ENCODE measurements at regions not wholly inside any gene's neighbourhood (a gene's known extent, or its start where the extent isn't known, plus 50 kb on each side); places are given as distances from the start of the nearest gene placed in this dataset.

- Histone ChIP-seq H2BK20ac (ENCODE audit: low read depth, low read length, poor library complexity, severe bottlenecking) (no peak overlapping the region), H3K9ac (ENCODE audit: extremely low read depth, insufficient read length, low read length) (no peak overlapping the region), H3K4me2 (ENCODE audit: insufficient read depth, insufficient read length, low read length) (no peak overlapping the region), H3K79me1 (ENCODE audit: insufficient read depth, low read depth, low read length, poor library complexity, severe bottlenecking) (no peaks in the 10 kb centered on the region), H3K9me3 (ENCODE audit: control insufficient read depth, low read depth, low read length) (no peaks in the 10 kb centered on the region), H2BK15ac (ENCODE audit: low read depth, low read length) (no peak overlapping the region), H2AFZ (ENCODE audit: low read length) (no peak overlapping the region), H4K8ac (replicated peaks; ENCODE audit: insufficient read length, low read depth, low read length) (no peak overlapping the region), H3K56ac (ENCODE audit: insufficient read length, low read depth, low read length) (no peak overlapping the region), H3K79me2 (ENCODE audit: insufficient read depth, low read length) (no peaks in the 10 kb centered on the region), H3T11ph (ENCODE audit: low read length) (no peak overlapping the region), H3K4me1 (ENCODE audit: insufficient read depth, low read length) (no peaks in the 10 kb centered on the region), H3K4ac (ENCODE audit: low read depth, low read length) (no peak overlapping the region), H3K23me2 (ENCODE audit: insufficient read length, low read depth, low read length, poor library complexity, severe bottlenecking) (no peaks in the 10 kb centered on the region), H3K14ac (ENCODE audit: insufficient read depth, low read length) (no peak overlapping the region), H2BK12ac (ENCODE audit: insufficient read length, low read depth, low read length) (no peak overlapping the region), H3K18ac (ENCODE audit: insufficient read length, low read depth, low read length) (no peak overlapping the region), H4K5ac (ENCODE audit: insufficient read length, low read depth, low read length) (no peak overlapping the region), H2BK120ac (ENCODE audit: low read depth, low read length, poor library complexity, severe bottlenecking) (no peak overlapping the region), H3K27me3 (ENCODE audit: insufficient read depth, low read length) (no peaks in the 10 kb centered on the region), H4K20me1 (ENCODE audit: control insufficient read depth, insufficient read depth, insufficient read length) (no peaks in the 10 kb centered on the region), H2AK5ac (ENCODE audit: insufficient read length, low read length) (no peak overlapping the region), H3K23ac (ENCODE audit: insufficient read length, low read depth, low read length) (no peak overlapping the region), H3K27ac (ENCODE audit: insufficient read length, low read depth, low read length) (no peak overlapping the region), H2BK5ac (ENCODE audit: insufficient read length, low read length) (no peak overlapping the region), H4K91ac (ENCODE audit: insufficient read length, low read depth, low read length) (no peak overlapping the region)
- Mint-ChIP-seq H3K9me3 (no peaks in the 10 kb centered on the region), H3K36me3 (ENCODE audit: insufficient read depth in 1 of 3, low read depth in 3 of 3) (no peaks in the 10 kb centered on the region), H3K27ac (no peak overlapping the region), H3K27me3 (ENCODE audit: low read depth) (no peaks in the 10 kb centered on the region), H3K4me1 (no peaks in the 10 kb centered on the region), H3K4me3 (no peak overlapping the region)
- WGBS (ENCODE audit: extremely low coverage, insufficient read length, low lambda C conversion rate) = no CpG with 5 or more reads among the region's 1 CpG
- TF ChIP-seq CTCF (conservative IDR thresholded peaks at IDR 0.05) = peak; percentile 46; the same call in 2 of the 3 replicates
- DNase-seq = no peak
These were observed 615.5 kb upstream of the KLHL1 start for GRCh38 chr13:70723732-70724131.
